PC-3 (cell line): ENCODE measurements at regions not wholly inside any gene's neighbourhood (a gene's known extent, or its start where the extent isn't known, plus 50 kb on each side); places are given as distances from the start of the nearest gene placed in this dataset.

Source experiments
- CTCF ChIP-seq: fragments of 300-600 bp; sonication (generic); conservative IDR thresholded peaks from 2 replicates; pipeline ENCODE4 v1.5.1; 2017; ENCODE audit warnings: antibody characterized with exemption, low read depth, mild to moderate bottlenecking, low read length
- EZH2 ChIP-seq: fragments of 300-600 bp; sonication (generic); IDR thresholded peaks from one replicate; pipeline ENCODE4 v1.6.1; 2017; ENCODE audit warnings: antibody characterized with exemption, mild to moderate bottlenecking, low read length; ENCODE audit not compliant: unreplicated experiment
- EZH2phosphoT487 ChIP-seq: fragments of 300-600 bp; sonication (generic); IDR thresholded peaks from 2 replicates; pipeline ENCODE4 v1.6.1; 2018; ENCODE audit warnings: mild to moderate bottlenecking, antibody characterized with exemption, low read length, borderline replicate concordance

DNA sequence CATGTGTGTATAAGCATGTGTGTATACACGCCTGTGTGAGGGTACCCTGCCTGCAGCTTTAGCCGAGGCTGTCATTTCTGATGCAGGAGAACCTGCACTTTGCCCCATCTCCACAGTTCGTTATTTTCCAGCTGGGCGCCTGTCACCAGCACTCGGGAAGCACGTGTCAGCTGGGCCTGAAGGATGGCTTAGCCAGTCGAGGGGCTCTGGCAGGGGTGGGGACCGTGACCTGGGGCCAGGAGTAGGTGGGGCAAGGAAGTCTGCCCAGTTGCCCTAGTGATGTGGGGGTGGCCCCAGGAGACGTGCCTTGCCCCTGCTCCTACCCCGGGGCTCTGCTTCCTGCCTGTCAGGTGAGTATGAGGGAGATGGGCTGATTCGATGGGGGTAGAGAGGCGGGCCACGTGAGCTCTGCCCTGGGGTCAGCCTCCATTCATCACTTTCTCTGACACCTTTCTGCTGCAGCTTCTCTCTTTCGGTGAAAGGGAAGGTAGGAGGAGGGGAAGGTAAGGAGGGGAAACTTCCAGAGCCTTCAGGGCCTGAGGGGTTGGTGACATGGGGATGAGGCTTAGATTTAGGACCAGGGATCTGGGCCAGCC is 130.6 kb upstream of the SKOR2 start:
- TF ChIP-seq CTCF = no peak
- no peak for TF ChIP-seq EZH2
- no peak for TF ChIP-seq EZH2phosphoT487
